ENCODE measurements at regions not wholly inside any gene's neighbourhood (a gene's known extent, or its start where the extent isn't known, plus 50 kb on each side); places are given as distances from the start of the nearest gene placed in this dataset.

GRCh38 chr14:98133806-98134205 lies 1138.2 kb downstream of the BCL11B start:
- intact Hi-C loops (cut with micrococcal nuclease) = no loop called here
- H3K27me3 Mint-ChIP-seq (ENCODE audit: low read depth in 2 of 2) = peaks cover 0 to 6% of the 10 kb centered on the region in 2 donors
- H3K27ac Mint-ChIP-seq = no peak overlapping the region

GRCh38 chr14:98136012-98136789 lies 1135.8 kb downstream of the BCL11B start:
- no peaks in the 10 kb centered on the region for H3K36me3 ChIP-seq (ENCODE audit: control insufficient read depth, insufficient read depth, low read length)
- Mint-ChIP-seq H3K4me1 (peaks cover 37 to 46% of the 10 kb centered on the region in 2 donors), H3K9me3 (no peaks in the 10 kb centered on the region), H3K4me3 (peak overlapping the region; percentile 61), H3K36me3 (no peaks in the 10 kb centered on the region), H3K27ac (peak overlapping the region in 1 of 2 donors; percentile 35), H3K27me3 (ENCODE audit: low read depth in 2 of 2) (peaks cover 0 to 9% of the 10 kb centered on the region in 2 donors)
- intact Hi-C loops (cut with micrococcal nuclease) = no loop called here
- H3K4me3 ChIP-seq (ENCODE audit: low read length) = no peak overlapping the region
- H3K9me3 ChIP-seq (ENCODE audit: control insufficient read depth, insufficient read depth, low read length) = no peaks in the 10 kb centered on the region
- H3K27ac ChIP-seq (ENCODE audit: low read length) = no peak overlapping the region
- WGBS (ENCODE audit: insufficient coverage) = 47% methylated on average over 9 of the region's 9 CpGs
- no peak for TF ChIP-seq CTCF (IDR thresholded peaks at IDR 0.05)
- H3K27me3 ChIP-seq (ENCODE audit: control insufficient read depth, insufficient read depth, low read length) = no peaks in the 10 kb centered on the region
- peak in 1 of 3 donors; percentile 49 for ATAC-seq
- H3K4me1 ChIP-seq (ENCODE audit: control insufficient read depth, insufficient read depth, low read length) = peaks cover 25% of the 10 kb centered on the region
- DNase-seq = peak in 1 of 2 donors; percentile 62

More at GRCh38 chr14:98133806-98134205, 1138.2 kb downstream of the BCL11B start:
- no peak for DNase-seq
- 93% methylated on average over 3 of the region's 4 CpGs for WGBS (ENCODE audit: insufficient coverage)
- H3K9me3 ChIP-seq (ENCODE audit: control insufficient read depth, insufficient read depth, low read length) = no peaks in the 10 kb centered on the region
- Mint-ChIP-seq H3K36me3 (no peaks in the 10 kb centered on the region), H3K4me3 (no peak overlapping the region), H3K9me3 (no peaks in the 10 kb centered on the region), H3K4me1 (peaks cover 33 to 48% of the 10 kb centered on the region in 2 donors)
- no peak overlapping the region for H3K4me3 ChIP-seq (ENCODE audit: low read length)
- no peaks in the 10 kb centered on the region for H3K36me3 ChIP-seq (ENCODE audit: control insufficient read depth, insufficient read depth, low read length)
- H3K4me1 ChIP-seq (ENCODE audit: control insufficient read depth, insufficient read depth, low read length) = peaks cover 21% of the 10 kb centered on the region
- H3K27ac ChIP-seq (ENCODE audit: low read length) = no peak overlapping the region
- no peak for TF ChIP-seq CTCF (IDR thresholded peaks at IDR 0.05)
- H3K27me3 ChIP-seq (ENCODE audit: control insufficient read depth, insufficient read depth, low read length) = no peaks in the 10 kb centered on the region
- no peak for ATAC-seq

GRCh38 chr14:98137131-98138025 lies 1134.6 kb downstream of the BCL11B start:
- Histone ChIP-seq H3K27me3 (ENCODE audit: control insufficient read depth, insufficient read depth, low read length) (no peaks in the 10 kb centered on the region), H3K36me3 (ENCODE audit: control insufficient read depth, insufficient read depth, low read length) (no peaks in the 10 kb centered on the region), H3K4me1 (ENCODE audit: control insufficient read depth, insufficient read depth, low read length) (peaks cover 18% of the 10 kb centered on the region), H3K27ac (ENCODE audit: low read length) (no peak overlapping the region), H3K9me3 (ENCODE audit: control insufficient read depth, insufficient read depth, low read length) (no peaks in the 10 kb centered on the region), H3K4me3 (ENCODE audit: low read length) (no peak overlapping the region)
- peaks cover 0 to 9% of the 10 kb centered on the region in 2 donors for H3K27me3 Mint-ChIP-seq (ENCODE audit: low read depth in 2 of 2)
- ATAC-seq (no peak), DNase-seq (peak in 1 of 2 donors; percentile 53)
- intact Hi-C loops (cut with micrococcal nuclease) = loop anchor here (1.0 kb wide), 2 partner anchors 1129 to 1278 kb away; no protein-coding TSS in a partner anchor
- no peak overlapping the region for H3K27ac Mint-ChIP-seq
- peak overlapping the region; percentile 45 for H3K4me3 Mint-ChIP-seq
- peaks cover 27 to 35% of the 10 kb centered on the region in 2 donors for H3K4me1 Mint-ChIP-seq
- H3K36me3 Mint-ChIP-seq = no peaks in the 10 kb centered on the region
- no peaks in the 10 kb centered on the region for H3K9me3 Mint-ChIP-seq
- 45% methylated on average over 7 of the region's 13 CpGs for WGBS (ENCODE audit: insufficient coverage)
- TF ChIP-seq CTCF (IDR thresholded peaks at IDR 0.05) = no peak
